Kidney glomerular epithelial cell (primary cell): ENCODE measurements at regions not wholly inside any gene's neighbourhood (a gene's known extent, or its start where the extent isn't known, plus 50 kb on each side); places are given as distances from the start of the nearest gene placed in this dataset.

ENCODE experiments used
- DNase-seq: peaks from one replicate; lab custom pipeline; 2025; lab: John Stamatoyannopoulos, UW

- DNase-seq: no peak
Measured at GRCh38 chr13:40452038-40452666, 214.3 kb downstream of the FOXO1 start.

- DNase-seq: no peak
Measured at GRCh38 chr13:40452741-40453334, 213.6 kb downstream of the FOXO1 start.

GRCh38 chr13:40453351-40454021 is 213.0 kb downstream of the FOXO1 start:
- no peak for DNase-seq

- no peak for DNase-seq
Measured at GRCh38 chr13:40456397-40456953, 210.0 kb downstream of the FOXO1 start.

GRCh38 chr13:40456979-40457553 is 209.4 kb downstream of the FOXO1 start:
- no peak for DNase-seq

- no peak for DNase-seq
Measured at GRCh38 chr13:40457929-40458719, 208.3 kb downstream of the FOXO1 start.

- no peak for DNase-seq
Measured at GRCh38 chr13:40458720-40458990, 207.8 kb downstream of the FOXO1 start.

- no peak for DNase-seq
Measured at GRCh38 chr13:40460116-40460515, 206.3 kb downstream of the FOXO1 start.

GRCh38 chr13:40464337-40465014 is 202.0 kb downstream of the FOXO1 start:
- DNase-seq: no peak

- DNase-seq: no peak
Measured at GRCh38 chr13:40465015-40465390, 201.4 kb downstream of the FOXO1 start.

GRCh38 chr13:40466272-40466671 is 200.2 kb downstream of the FOXO1 start:
- no peak for DNase-seq

GRCh38 chr13:40468227-40468838 is 198.1 kb downstream of the FOXO1 start:
- no peak for DNase-seq

GRCh38 chr13:40469581-40470310 is 196.7 kb downstream of the FOXO1 start:
- no peak for DNase-seq

GRCh38 chr13:40470660-40471059 is 195.8 kb downstream of the FOXO1 start:
- DNase-seq: no peak

- no peak for DNase-seq
Measured at GRCh38 chr13:40471076-40471475, 195.4 kb downstream of the FOXO1 start.

- no peak for DNase-seq
Measured at GRCh38 chr13:40471911-40472310, 194.5 kb downstream of the FOXO1 start.

- DNase-seq: no peak
Measured at GRCh38 chr13:40472427-40473220, 193.8 kb downstream of the FOXO1 start.

GRCh38 chr13:40475617-40476016 is 190.8 kb downstream of the FOXO1 start:
- DNase-seq: no peak

GRCh38 chr13:40476175-40476958 is 190.1 kb downstream of the FOXO1 start:
- DNase-seq: no peak
